A549 (cell line): ENCODE measurements at regions not wholly inside any gene's neighbourhood (a gene's known extent, or its start where the extent isn't known, plus 50 kb on each side); places are given as distances from the start of the nearest gene placed in this dataset.

Source experiments
- ATAC-seq, 2 experiments: fragments of 200-7000 bp in 1 of 2; fragments of >200 bp in 1 of 2; cut with Nextera tagmentation in 1 of 2; cut with Tn5 transposase in 1 of 2; 3 replicates each; pipeline versions ENCODE4 v1.8.0 to v1.9.1; 2018 to 2020; ENCODE audit warnings: mild to moderate bottlenecking in 1 of 2, moderate library complexity in 1 of 2
- CTCF ChIA-PET: fragments of 300-600 bp; sonication (Branson Sonifier 250); formaldehyde crosslinking; extraction: SDS; loops from one replicate; lab custom pipeline; 2021; ENCODE audit warnings: antibody characterized with exemption, inconsistent platforms; lab: Yijun Ruan, JAX
- POLR2A ChIA-PET: fragments of 350-600 bp; formaldehyde crosslinking; extraction: SDS; loops from one replicate; lab custom pipeline; 2021; ENCODE audit warnings: antibody characterized with exemption, inconsistent platforms; lab: Yijun Ruan, JAX
- DNase-seq, 2 experiments: peaks; one replicate each; pipeline versions ENCODE4 v3.0.0 to v3.0.0-alpha.2; 2011 to 2016; ENCODE audit warnings: low read depth in 1 of 2, low spot score in 1 of 2
- FAIRE-seq: peaks from 2 replicates; lab custom pipeline; 2011; peaks lifted over from hg19 to GRCh38; lab: Jason Lieb, UNC
- H3K27ac ChIP-seq, 2 experiments: fragments of >200 bp; sonication (Bioruptor Twin); formaldehyde crosslinking; 3 replicates each; pipeline ENCODE4 v1.5.1; 2016 to 2017
- H3K4me1 ChIP-seq: fragments of >200 bp; sonication (Bioruptor Twin); formaldehyde crosslinking; 3 replicates; pipeline ENCODE4 v1.6.1; 2016
- H3K4me2 ChIP-seq: fragments of >200 bp; sonication (Bioruptor Twin); formaldehyde crosslinking; 3 replicates; pipeline ENCODE4 v1.6.1; 2016
- H3K4me3 ChIP-seq: fragments of >200 bp; sonication (Bioruptor Twin); formaldehyde crosslinking; 3 replicates; pipeline ENCODE4 v1.5.1; 2016
- H3K9me3 ChIP-seq: fragments of >200 bp; sonication (Bioruptor Twin); formaldehyde crosslinking; 3 replicates; pipeline ENCODE4 v1.6.1; 2016
- ATOH8 ChIP-seq: fragments of 250-450 bp; sonication (Bioruptor Pico); IDR thresholded peaks from 2 replicates; pipeline ENCODE4 v1.5.0; 2020; ENCODE audit warnings: low read depth, mild to moderate bottlenecking, moderate library complexity
- CEBPB ChIP-seq, 2 experiments: fragments of >200 bp in 1 of 2; sonication (Bioruptor Twin) in 1 of 2; formaldehyde crosslinking in 1 of 2; IDR thresholded peaks; 2 replicates each; pipeline ENCODE4 v1.6.1; 2012 to 2016
- CHD2 ChIP-seq: fragments of 150-350 bp; IDR thresholded peaks from 2 replicates; pipeline ENCODE4 v1.6.1; 2014; ENCODE audit warnings: low read length; ENCODE audit not compliant: partially characterized antibody
- CHD4 ChIP-seq: fragments of 200-600 bp; sonication (generic); IDR thresholded peaks from 2 replicates; pipeline ENCODE4 v1.6.1; 2016; ENCODE audit warnings: antibody characterized with exemption, mild to moderate bottlenecking, borderline replicate concordance
- CTCF ChIP-seq: fragments of >200 bp; sonication (Bioruptor Twin); formaldehyde crosslinking; IDR thresholded peaks from 3 replicates; pipeline ENCODE4 v1.5.1; 2016
- EHMT2 ChIP-seq: fragments of 200-600 bp; sonication (generic); IDR thresholded peaks from 2 replicates; pipeline ENCODE4 v1.6.1; 2016; ENCODE audit warnings: antibody characterized with exemption, low read depth, mild to moderate bottlenecking, moderate library complexity
- EP300 ChIP-seq, 2 experiments: fragments of >200 bp; sonication (Bioruptor Twin); formaldehyde crosslinking; IDR thresholded peaks; 2 replicates in 1 of 2; 3 replicates in 1 of 2; pipeline ENCODE4 v1.6.1; 2016 to 2017
- ESRRA ChIP-seq: fragments of 150-350 bp; IDR thresholded peaks from 2 replicates; pipeline ENCODE4 v1.6.1; 2014; ENCODE audit warnings: mild to moderate bottlenecking, low read length, borderline replicate concordance
- FOSB ChIP-seq: fragments of 250-450 bp; sonication (Bioruptor Pico); IDR thresholded peaks from 2 replicates; pipeline ENCODE4 v1.5.0; 2020; ENCODE audit warnings: mild to moderate bottlenecking, moderate library complexity
- HES2 ChIP-seq: fragments of >200 bp; sonication (Bioruptor Twin); formaldehyde crosslinking; IDR thresholded peaks from 2 replicates; pipeline ENCODE4 v1.6.1; 2016
- HEYL ChIP-seq: fragments of 250-450 bp; sonication (Bioruptor Pico); IDR thresholded peaks from 2 replicates; pipeline ENCODE4 v1.8.0; 2021; ENCODE audit warnings: mild to moderate bottlenecking, moderate library complexity
- HOXA7 ChIP-seq: fragments of 250-450 bp; sonication (Bioruptor Pico); IDR thresholded peaks from 2 replicates; pipeline ENCODE4 v1.5.0; 2020; ENCODE audit warnings: mild to moderate bottlenecking, moderate library complexity
- HOXB5 ChIP-seq: fragments of 250-450 bp; sonication (Bioruptor Pico); IDR thresholded peaks from 2 replicates; pipeline ENCODE4 v1.5.0; 2020; ENCODE audit warnings: mild to moderate bottlenecking, moderate library complexity
- KDM1A ChIP-seq: fragments of 200-600 bp; sonication (generic); IDR thresholded peaks from 2 replicates; pipeline ENCODE4 v1.6.1; 2016; ENCODE audit warnings: low read depth, mild to moderate bottlenecking
- KDM5A ChIP-seq: fragments of 200-600 bp; sonication (generic); IDR thresholded peaks from 2 replicates; pipeline ENCODE4 v1.6.1; 2016; ENCODE audit warnings: antibody characterized with exemption, mild to moderate bottlenecking
- MAX ChIP-seq: IDR thresholded peaks from 2 replicates; pipeline ENCODE4 v1.6.1; 2012
- MAZ ChIP-seq: fragments of 150-350 bp; IDR thresholded peaks from 2 replicates; pipeline ENCODE4 v1.6.1; 2014; ENCODE audit warnings: antibody characterized with exemption, low read depth, low read length, borderline replicate concordance
- NFE2L2 ChIP-seq: fragments of 150-350 bp; conservative IDR thresholded peaks from 2 replicates; pipeline ENCODE4 v1.6.1; 2014; ENCODE audit warnings: low read length
- NPAS2 ChIP-seq: fragments of 250-450 bp; sonication (Bioruptor Pico); IDR thresholded peaks from 2 replicates; pipeline ENCODE4 v1.8.0; 2022; ENCODE audit warnings: mild to moderate bottlenecking, moderate library complexity, borderline replicate concordance
- PHF8 ChIP-seq: fragments of 200-600 bp; sonication (generic); IDR thresholded peaks from 2 replicates; pipeline ENCODE4 v1.6.1; 2016; ENCODE audit warnings: low read depth, mild to moderate bottlenecking, antibody characterized with exemption, moderate library complexity, borderline replicate concordance
- POLR2A ChIP-seq: IDR thresholded peaks from 2 replicates; pipeline ENCODE4 v1.6.1; 2012; ENCODE audit warnings: mild to moderate bottlenecking, low read length
- RARB ChIP-seq: fragments of 250-450 bp; sonication (Bioruptor Pico); IDR thresholded peaks from 2 replicates; pipeline ENCODE4 v1.8.0; 2021; ENCODE audit warnings: mild to moderate bottlenecking, moderate library complexity
- TFCP2L1 ChIP-seq: fragments of 250-450 bp; sonication (Bioruptor Pico); IDR thresholded peaks from 2 replicates; pipeline ENCODE4 v1.5.0; 2021; ENCODE audit warnings: mild to moderate bottlenecking
- ZC3H11A ChIP-seq: fragments of 450-650 bp; IDR thresholded peaks from 2 replicates; pipeline ENCODE4 v1.6.1; 2014; ENCODE audit warnings: antibody characterized with exemption, mild to moderate bottlenecking
- ZNF302 ChIP-seq: fragments of 250-450 bp; sonication (Bioruptor Pico); IDR thresholded peaks from 2 replicates; pipeline ENCODE4 v1.9.0; 2021; ENCODE audit warnings: inconsistent platforms, mild to moderate bottlenecking, moderate library complexity
- WGBS: methylation state at CpG from one replicate; pipeline ENCODE4 v1.1.6; 2017; ENCODE audit errors: missing lambda C conversion rate; 5-methylcytosine and 5-hydroxymethylcytosine counted together

- H3K4me1 ChIP-seq = no peaks in the 10 kb centered on the region
- no peak for FAIRE-seq
- no peak overlapping the region for H3K4me2 ChIP-seq
- ATAC-seq = no peak
- CTCF ChIA-PET = no interaction called here
- H3K4me3 ChIP-seq = no peak overlapping the region
- TF ChIP-seq MAZ (no peak), KDM1A (no peak), NFE2L2 (no peak), CEBPB (IDR thresholded peaks at IDR 0.05) (no peak), CTCF (no peak), NPAS2 (CRISPR knock-in tag) (no peak), TFCP2L1 (no peak), HOXA7 (no peak), HEYL (CRISPR knock-in tag) (no peak), ZNF302 (no peak), EP300 (IDR thresholded peaks at IDR 0.05) (no peak)
- TF ChIP-seq, all 56 proteins: peak for 0
- no peak for DNase-seq
- WGBS = 91% methylated on average over 3 of the region's 3 CpGs
- Histone ChIP-seq H3K9me3 (no peaks in the 10 kb centered on the region), H3K27ac (no peak overlapping the region)
- POLR2A ChIA-PET = no interaction called here
These were observed 647.1 kb upstream of the KCNMB2 start for GRCh38 chr3:177889161-177889560.

DNA sequence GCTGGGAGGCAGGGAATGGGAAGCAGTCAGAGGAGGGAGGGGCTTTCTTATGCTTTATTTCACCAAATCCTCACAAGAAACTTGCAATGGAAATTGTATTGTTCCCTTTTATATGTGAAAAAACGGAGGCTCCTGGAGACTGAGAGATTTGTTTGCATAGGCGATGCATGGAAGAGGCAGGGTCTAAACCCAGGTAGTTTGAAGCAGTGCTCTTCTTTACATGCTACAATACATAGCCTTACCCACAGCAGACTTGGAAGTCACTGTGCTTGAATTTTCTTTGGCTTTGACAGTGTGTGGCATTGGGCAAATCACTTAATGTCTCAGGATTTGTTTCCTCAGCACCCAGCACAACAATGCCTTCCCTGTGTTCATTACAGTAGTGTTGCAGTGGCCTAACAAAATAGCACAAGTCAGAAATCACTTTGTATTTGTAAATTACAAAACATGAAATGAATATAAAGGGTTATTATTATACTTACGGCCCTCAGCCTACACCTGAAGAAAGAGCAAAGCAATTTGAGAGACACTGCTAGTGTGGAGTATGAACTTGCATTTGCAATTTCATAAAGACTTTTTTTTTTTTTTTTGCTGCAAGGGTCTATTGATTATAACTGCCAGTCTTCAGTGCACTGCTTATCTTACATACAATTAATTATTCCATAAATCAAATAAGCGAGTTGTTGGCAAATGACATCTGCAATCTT, 646.4 kb upstream of the KCNMB2 start:
- no peak overlapping the region for H3K27ac ChIP-seq
- ATAC-seq = no peak
- TF ChIP-seq NFE2L2 (no peak), MAX (no peak), HEYL (CRISPR knock-in tag) (no peak), HOXA7 (no peak), PHF8 (no peak), ATOH8 (CRISPR knock-in tag) (no peak), HES2 (no peak), CHD2 (no peak), FOSB (CRISPR knock-in tag) (no peak), ESRRA (no peak), NPAS2 (CRISPR knock-in tag) (no peak), CHD4 (no peak), POLR2A (no peak), EHMT2 (no peak), ZC3H11A (no peak), KDM5A (no peak), HOXB5 (CRISPR knock-in tag) (no peak), RARB (CRISPR knock-in tag) (no peak)
- no peak overlapping the region for H3K4me3 ChIP-seq
- no peaks in the 10 kb centered on the region for H3K9me3 ChIP-seq
- WGBS = 97% methylated on average over 4 of the region's 4 CpGs
- FAIRE-seq = no peak
- POLR2A ChIA-PET = no interaction called here
- no peak overlapping the region for H3K4me2 ChIP-seq
- CTCF ChIA-PET = no interaction called here
- no peak for DNase-seq
- no peaks in the 10 kb centered on the region for H3K4me1 ChIP-seq
